Fibroblast of lung (primary cell): ENCODE measurements at regions not wholly inside any gene's neighbourhood (a gene's known extent, or its start where the extent isn't known, plus 50 kb on each side); places are given as distances from the start of the nearest gene placed in this dataset.
"Not testable (repeated sequence)": the region's sequence is repeated elsewhere in the genome, so short reads cannot be mapped to it uniquely, and the experiment has no call there.

ENCODE experiments used
- DNase-seq, 2 donors: peaks; one replicate each; pipeline versions ENCODE4 v3.0.0 to v3.0.0-alpha.2; 2010; ENCODE audit warnings: low read depth in 2 of 2
- H2AFZ ChIP-seq: 2 replicates; pipeline ENCODE4 v1.5.1; 2012; ENCODE audit warnings: low read length, control low read depth, inconsistent platforms
- H3K27ac ChIP-seq: 2 replicates; pipeline ENCODE4 v1.5.1; 2011; ENCODE audit warnings: low read length, control low read depth; ENCODE audit not compliant: insufficient read depth
- H3K27me3 ChIP-seq: 2 replicates; pipeline ENCODE4 v1.5.1; 2011; ENCODE audit warnings: mild to moderate bottlenecking, low read length; ENCODE audit not compliant: control insufficient read depth, insufficient read depth
- H3K36me3 ChIP-seq: 2 replicates; pipeline ENCODE4 v1.5.1; 2011; ENCODE audit warnings: low read length; ENCODE audit not compliant: control insufficient read depth, insufficient read depth
- H3K4me1 ChIP-seq: 2 replicates; pipeline ENCODE4 v1.5.1; 2011; ENCODE audit warnings: low read length; ENCODE audit not compliant: control insufficient read depth, insufficient read depth; ENCODE audit errors: extremely low read depth
- H3K4me2 ChIP-seq: 2 replicates; pipeline ENCODE4 v1.5.1; 2011; ENCODE audit warnings: low read length, control low read depth; ENCODE audit not compliant: insufficient read depth; ENCODE audit errors: extremely low read depth
- H3K4me3 ChIP-seq, 4 experiments: fragments of 200-600 bp in 1 of 4; sonication (generic) in 1 of 4; replicated peaks in 1 of 4; 2 replicates each; pipeline ENCODE4 v1.5.1; 2011 to 2016; ENCODE audit warnings: low read length in 4 of 4, low read depth in 3 of 4, mild to moderate bottlenecking in 3 of 4, control low read depth in 2 of 4, inconsistent platforms in 1 of 4, mixed read lengths in 1 of 4; ENCODE audit not compliant: insufficient read depth in 1 of 4; ENCODE audit errors: control extremely low read depth in 1 of 4
- H3K79me2 ChIP-seq: 2 replicates; pipeline ENCODE4 v1.5.1; 2012; ENCODE audit warnings: mild to moderate bottlenecking, low read length, inconsistent platforms; ENCODE audit not compliant: control insufficient read depth, insufficient read depth
- H3K9ac ChIP-seq: 2 replicates; pipeline ENCODE4 v1.5.1; 2011; ENCODE audit warnings: mild to moderate bottlenecking, low read length, control low read depth; ENCODE audit not compliant: insufficient read depth
- H3K9me3 ChIP-seq: 2 replicates; pipeline ENCODE4 v1.5.1; 2012; ENCODE audit warnings: low read depth, low read length; ENCODE audit not compliant: control insufficient read depth, insufficient read depth
- H4K20me1 ChIP-seq: 2 replicates; pipeline ENCODE4 v1.5.1; 2011; ENCODE audit warnings: low read length; ENCODE audit not compliant: control insufficient read depth, insufficient read depth; ENCODE audit errors: extremely low read depth
- CTCF ChIP-seq, 2 donors: IDR thresholded peaks in 1 of 2; conservative IDR thresholded peaks in 1 of 2; 1 replicate in 1 of 2; 2 replicates in 1 of 2; pipeline ENCODE4 v1.5.1; 2011 to 2012; ENCODE audit warnings: low read length in 2 of 2, control low read depth in 1 of 2, inconsistent platforms in 1 of 2, low read depth in 1 of 2, mild to moderate bottlenecking in 1 of 2
- EZH2 ChIP-seq: IDR thresholded peaks from 2 replicates; pipeline ENCODE4 v1.5.1; 2012; ENCODE audit warnings: low read length, control low read depth, mild to moderate bottlenecking; ENCODE audit errors: missing control alignments

GRCh38 chr14:47917344-47917954 is 242.0 kb upstream of the MDGA2 start:
- H3K9ac ChIP-seq: no peak overlapping the region
- H3K4me1 ChIP-seq: no peaks in the 10 kb centered on the region
- no peaks in the 10 kb centered on the region for H4K20me1 ChIP-seq

GRCh38 chr14:47901141-47901540 is 225.7 kb upstream of the MDGA2 start:
- H3K36me3 ChIP-seq: not testable (repeated sequence)

More at GRCh38 chr14:47917344-47917954, 242.0 kb upstream of the MDGA2 start:
- Histone ChIP-seq H3K4me3 (no peak overlapping the region), H3K9me3 (no peaks in the 10 kb centered on the region), H3K79me2 (no peaks in the 10 kb centered on the region), H3K27me3 (no peaks in the 10 kb centered on the region), H3K4me2 (no peak overlapping the region), H3K27ac (no peak overlapping the region), H2AFZ (no peak overlapping the region), H3K36me3 (no peaks in the 10 kb centered on the region)
- TF ChIP-seq CTCF (conservative IDR thresholded peaks at IDR 0.05 in 1 of 2, IDR thresholded peaks at IDR 0.05 in 1 of 2; ENCODE audit: low read depth in 1 of 2, low read length in 2 of 2) (peak; percentile 16 to 30), EZH2 (no peak)
- peak; percentile 12 to 25 for DNase-seq

GRCh38 chr14:47899685-47900084 is 224.3 kb upstream of the MDGA2 start:
- DNase-seq: no peak
- H3K4me1 ChIP-seq: no peaks in the 10 kb centered on the region
- TF ChIP-seq CTCF (conservative IDR thresholded peaks at IDR 0.05 in 1 of 2, IDR thresholded peaks at IDR 0.05 in 1 of 2; ENCODE audit: low read depth in 1 of 2, low read length in 2 of 2) (no peak), EZH2 (no peak)
- H3K9ac ChIP-seq: no peak overlapping the region
- no peaks in the 10 kb centered on the region for H4K20me1 ChIP-seq
- no peak overlapping the region for H3K4me2 ChIP-seq
- H3K36me3 ChIP-seq: no peaks in the 10 kb centered on the region
- no peaks in the 10 kb centered on the region for H3K27me3 ChIP-seq
- H3K9me3 ChIP-seq: no peaks in the 10 kb centered on the region
- H3K79me2 ChIP-seq: no peaks in the 10 kb centered on the region
- no peak overlapping the region for H3K4me3 ChIP-seq
- H2AFZ ChIP-seq: no peak overlapping the region
- H3K27ac ChIP-seq: no peak overlapping the region

More at GRCh38 chr14:47901141-47901540, 225.7 kb upstream of the MDGA2 start:
- not testable (repeated sequence) for H3K27me3 ChIP-seq, H3K4me2 ChIP-seq, H2AFZ ChIP-seq, H3K4me3 ChIP-seq, H3K79me2 ChIP-seq, H3K9ac ChIP-seq, DNase-seq, H4K20me1 ChIP-seq, H3K4me1 ChIP-seq, H3K9me3 ChIP-seq, H3K27ac ChIP-seq
